ENCODE measurements at regions not wholly inside any gene's neighbourhood (a gene's known extent, or its start where the extent isn't known, plus 50 kb on each side); places are given as distances from the start of the nearest gene placed in this dataset.

- Histone ChIP-seq H3K27ac (no peak overlapping the region), H3K27me3 (peaks cover 0 to 5% (median 3%) of the 10 kb centered on the region in 3 donors), H3K4me3 (no peak overlapping the region), H3K4me1 (no peaks in the 10 kb centered on the region), H3K36me3 (no peaks in the 10 kb centered on the region), H3K9me3 (no peaks in the 10 kb centered on the region)
- TF ChIP-seq POLR2A (IDR thresholded peaks at IDR 0.05) (no peak), CTCF (IDR thresholded peaks at IDR 0.05 in 4 of 5, conservative IDR thresholded peaks at IDR 0.05 in 1 of 5) (no peak)
- ATAC-seq (no peak), DNase-seq (no peak)
- in situ Hi-C loops (cut with MboI; ENCODE audit: low sequenced_read_pairs in 4 of 4): no loop called here
- intact Hi-C loops (cut with DNase I; ENCODE audit: low total_unique reads): no loop called here
Observed at GRCh38 chr17:6240601-6241000, 170.4 kb downstream of the WSCD1 start.

- TF ChIP-seq CTCF (IDR thresholded peaks at IDR 0.05 in 4 of 5, conservative IDR thresholded peaks at IDR 0.05 in 1 of 5) (no peak), POLR2A (IDR thresholded peaks at IDR 0.05) (no peak)
Observed at GRCh38 chr17:6240001-6240400, 169.8 kb downstream of the WSCD1 start.

GRCh38 chr17:6239241-6239798 is 169.1 kb downstream of the WSCD1 start:
- Histone ChIP-seq H3K27ac (no peak overlapping the region), H3K9me3 (no peaks in the 10 kb centered on the region), H3K4me3 (no peak overlapping the region), H3K27me3 (peaks cover 0 to 5% (median 3%) of the 10 kb centered on the region in 3 donors), H3K36me3 (no peaks in the 10 kb centered on the region), H3K4me1 (no peaks in the 10 kb centered on the region)
- in situ Hi-C loops (cut with MboI; ENCODE audit: low sequenced_read_pairs in 4 of 4) (no loop called here), intact Hi-C loops (cut with DNase I; ENCODE audit: low total_unique reads) (no loop called here)
- no peak for ATAC-seq
- DNase-seq: no peak
- TF ChIP-seq CTCF (IDR thresholded peaks at IDR 0.05 in 4 of 5, conservative IDR thresholded peaks at IDR 0.05 in 1 of 5): no peak

More at GRCh38 chr17:6240001-6240400, 169.8 kb downstream of the WSCD1 start:
- H3K9me3 ChIP-seq: no peaks in the 10 kb centered on the region
- in situ Hi-C loops (cut with MboI; ENCODE audit: low sequenced_read_pairs in 4 of 4): no loop called here
- H3K4me1 ChIP-seq: no peaks in the 10 kb centered on the region
- no peaks in the 10 kb centered on the region for H3K36me3 ChIP-seq
- H3K4me3 ChIP-seq: no peak overlapping the region
- H3K27ac ChIP-seq: no peak overlapping the region
- H3K27me3 ChIP-seq: peaks cover 0 to 5% (median 3%) of the 10 kb centered on the region in 3 donors
- intact Hi-C loops (cut with DNase I; ENCODE audit: low total_unique reads): no loop called here
- ATAC-seq (no peak), DNase-seq (no peak)

GRCh38 chr17:6233856-6234255 is 163.7 kb downstream of the WSCD1 start:
- Histone ChIP-seq H3K27ac (no peak overlapping the region), H3K27me3 (peaks cover 0 to 8% (median 3%) of the 10 kb centered on the region in 3 donors), H3K4me3 (no peak overlapping the region), H3K4me1 (no peaks in the 10 kb centered on the region), H3K9me3 (no peaks in the 10 kb centered on the region), H3K36me3 (no peaks in the 10 kb centered on the region)
- DNase-seq (no peak), ATAC-seq (no peak)
- TF ChIP-seq CTCF (IDR thresholded peaks at IDR 0.05 in 4 of 5, conservative IDR thresholded peaks at IDR 0.05 in 1 of 5) (no peak), POLR2A (IDR thresholded peaks at IDR 0.05) (no peak)
- in situ Hi-C loops (cut with MboI; ENCODE audit: low sequenced_read_pairs in 4 of 4): no loop called here
- intact Hi-C loops (cut with DNase I; ENCODE audit: low total_unique reads): no loop called here

GRCh38 chr17:6233339-6233738 is 163.2 kb downstream of the WSCD1 start:
- in situ Hi-C loops (cut with MboI; ENCODE audit: low sequenced_read_pairs in 4 of 4) (no loop called here), intact Hi-C loops (cut with DNase I; ENCODE audit: low total_unique reads) (no loop called here)
- H3K27me3 ChIP-seq: peaks cover 0 to 8% (median 3%) of the 10 kb centered on the region in 3 donors
- H3K4me3 ChIP-seq: no peak overlapping the region
- TF ChIP-seq CTCF (IDR thresholded peaks at IDR 0.05 in 4 of 5, conservative IDR thresholded peaks at IDR 0.05 in 1 of 5): no peak
- no peak for TF ChIP-seq POLR2A (IDR thresholded peaks at IDR 0.05)
- ATAC-seq: no peak
- H3K4me1 ChIP-seq: no peaks in the 10 kb centered on the region
- no peak overlapping the region for H3K27ac ChIP-seq
- H3K36me3 ChIP-seq: no peaks in the 10 kb centered on the region
- DNase-seq: no peak
- no peaks in the 10 kb centered on the region for H3K9me3 ChIP-seq

Data from gastrocnemius medialis (tissue), 4 donors.